Choroid plexus epithelial cell (primary cell): ENCODE measurements at regions not wholly inside any gene's neighbourhood (a gene's known extent, or its start where the extent isn't known, plus 50 kb on each side); places are given as distances from the start of the nearest gene placed in this dataset.
A peak's percentile ranks its signal among the peaks of the same experiment; 100 is the strongest.

Experiments used
- DNase-seq: peaks from one replicate; pipeline ENCODE4 v3.0.0-alpha.2; 2010; ENCODE audit warnings: low read depth
- H3K4me3 ChIP-seq: 2 replicates; pipeline ENCODE4 v1.5.1; 2011; ENCODE audit warnings: low read depth, mild to moderate bottlenecking, control low read depth, low read length, moderate library complexity
- CTCF ChIP-seq: conservative IDR thresholded peaks from 2 replicates; pipeline ENCODE4 v1.5.1; 2011; ENCODE audit warnings: low read depth, mild to moderate bottlenecking, control low read depth, inconsistent platforms, low read length, moderate library complexity

- no peak for DNase-seq
- H3K4me3 ChIP-seq, result no peak overlapping the region
- no peak for TF ChIP-seq CTCF
Measured at GRCh38 chr13:44807449-44808034, 181.7 kb downstream of the NUFIP1 start.

GRCh38 chr13:44806826-44807225, 182.4 kb downstream of the NUFIP1 start:
- TF ChIP-seq CTCF, result no peak
- no peak overlapping the region for H3K4me3 ChIP-seq
- DNase-seq, result no peak

- no peak overlapping the region for H3K4me3 ChIP-seq
- no peak for DNase-seq
- no peak for TF ChIP-seq CTCF
Measured at GRCh38 chr13:44805585-44805984, 183.7 kb downstream of the NUFIP1 start.

- TF ChIP-seq CTCF, result no peak
Measured at GRCh38 chr13:44803390-44803789, 185.9 kb downstream of the NUFIP1 start.

GRCh38 chr13:44802491-44802890, 186.8 kb downstream of the NUFIP1 start:
- no peak overlapping the region for H3K4me3 ChIP-seq
- DNase-seq, result no peak
- no peak for TF ChIP-seq CTCF

More at GRCh38 chr13:44803390-44803789, 185.9 kb downstream of the NUFIP1 start:
- DNase-seq, result no peak
- no peak overlapping the region for H3K4me3 ChIP-seq

- H3K4me3 ChIP-seq, result no peak overlapping the region
- TF ChIP-seq CTCF, result no peak
- peak; percentile 91 for DNase-seq
Measured at GRCh38 chr13:44801990-44802389, 187.3 kb downstream of the NUFIP1 start.

GRCh38 chr13:44800626-44801025, 188.6 kb downstream of the NUFIP1 start:
- no peak for TF ChIP-seq CTCF

More at GRCh38 chr13:44800626-44801025, 188.6 kb downstream of the NUFIP1 start:
- DNase-seq, result no peak
- no peak overlapping the region for H3K4me3 ChIP-seq
